ENCODE measurements at regions not wholly inside any gene's neighbourhood (a gene's known extent, or its start where the extent isn't known, plus 50 kb on each side); places are given as distances from the start of the nearest gene placed in this dataset.

- no peaks in the 10 kb centered on the region for H3K4me1 ChIP-seq (ENCODE audit: control insufficient read depth, insufficient read depth, low read length)
Observed at GRCh38 chr4:115376866-115377265, 263.4 kb upstream of the NDST4 start.

GRCh38 chr4:115374621-115375020 is 261.2 kb upstream of the NDST4 start:
- Histone ChIP-seq H3K4me1 (ENCODE audit: control insufficient read depth, insufficient read depth, low read length) (no peaks in the 10 kb centered on the region), H3K4me3 (ENCODE audit: low read depth, low read length) (no peak overlapping the region), H3K36me3 (ENCODE audit: control insufficient read depth, insufficient read depth, low read length) (no peaks in the 10 kb centered on the region), H3K27me3 (ENCODE audit: control insufficient read depth, insufficient read depth, low read length) (no peaks in the 10 kb centered on the region), H3K9me3 (ENCODE audit: control insufficient read depth, insufficient read depth, low read length) (no peaks in the 10 kb centered on the region), H3K9ac (ENCODE audit: low read depth, low read length) (no peak overlapping the region)

More at GRCh38 chr4:115376866-115377265, 263.4 kb upstream of the NDST4 start:
- Histone ChIP-seq H3K27me3 (ENCODE audit: control insufficient read depth, insufficient read depth, low read length) (no peaks in the 10 kb centered on the region), H3K9me3 (ENCODE audit: control insufficient read depth, insufficient read depth, low read length) (no peaks in the 10 kb centered on the region), H3K9ac (ENCODE audit: low read depth, low read length) (no peak overlapping the region), H3K36me3 (ENCODE audit: control insufficient read depth, insufficient read depth, low read length) (no peaks in the 10 kb centered on the region), H3K4me3 (ENCODE audit: low read depth, low read length) (no peak overlapping the region)

- Histone ChIP-seq H3K36me3 (ENCODE audit: control insufficient read depth, insufficient read depth, low read length) (no peaks in the 10 kb centered on the region), H3K4me1 (ENCODE audit: control insufficient read depth, insufficient read depth, low read length) (no peaks in the 10 kb centered on the region), H3K9ac (ENCODE audit: low read depth, low read length) (no peak overlapping the region), H3K27me3 (ENCODE audit: control insufficient read depth, insufficient read depth, low read length) (no peaks in the 10 kb centered on the region), H3K4me3 (ENCODE audit: low read depth, low read length) (no peak overlapping the region), H3K9me3 (ENCODE audit: control insufficient read depth, insufficient read depth, low read length) (no peaks in the 10 kb centered on the region)
Observed at GRCh38 chr4:115370490-115370889, 257.1 kb upstream of the NDST4 start.

GRCh38 chr4:115370012-115370411 is 256.6 kb upstream of the NDST4 start:
- Histone ChIP-seq H3K9ac (ENCODE audit: low read depth, low read length) (no peak overlapping the region), H3K4me3 (ENCODE audit: low read depth, low read length) (no peak overlapping the region), H3K9me3 (ENCODE audit: control insufficient read depth, insufficient read depth, low read length) (no peaks in the 10 kb centered on the region), H3K27me3 (ENCODE audit: control insufficient read depth, insufficient read depth, low read length) (no peaks in the 10 kb centered on the region), H3K36me3 (ENCODE audit: control insufficient read depth, insufficient read depth, low read length) (no peaks in the 10 kb centered on the region), H3K4me1 (ENCODE audit: control insufficient read depth, insufficient read depth, low read length) (no peaks in the 10 kb centered on the region)

- Histone ChIP-seq H3K36me3 (ENCODE audit: control insufficient read depth, insufficient read depth, low read length) (no peaks in the 10 kb centered on the region), H3K4me1 (ENCODE audit: control insufficient read depth, insufficient read depth, low read length) (no peaks in the 10 kb centered on the region), H3K9ac (ENCODE audit: low read depth, low read length) (no peak overlapping the region), H3K9me3 (ENCODE audit: control insufficient read depth, insufficient read depth, low read length) (no peaks in the 10 kb centered on the region), H3K4me3 (ENCODE audit: low read depth, low read length) (no peak overlapping the region), H3K27me3 (ENCODE audit: control insufficient read depth, insufficient read depth, low read length) (no peaks in the 10 kb centered on the region)
Observed at GRCh38 chr4:115366390-115366789, 253.0 kb upstream of the NDST4 start.

GRCh38 chr4:115365185-115365584 is 251.8 kb upstream of the NDST4 start:
- Histone ChIP-seq H3K36me3 (ENCODE audit: control insufficient read depth, insufficient read depth, low read length) (no peaks in the 10 kb centered on the region), H3K9ac (ENCODE audit: low read depth, low read length) (no peak overlapping the region), H3K4me1 (ENCODE audit: control insufficient read depth, insufficient read depth, low read length) (no peaks in the 10 kb centered on the region), H3K27me3 (ENCODE audit: control insufficient read depth, insufficient read depth, low read length) (no peaks in the 10 kb centered on the region), H3K4me3 (ENCODE audit: low read depth, low read length) (no peak overlapping the region), H3K9me3 (ENCODE audit: control insufficient read depth, insufficient read depth, low read length) (no peaks in the 10 kb centered on the region)

DNA sequence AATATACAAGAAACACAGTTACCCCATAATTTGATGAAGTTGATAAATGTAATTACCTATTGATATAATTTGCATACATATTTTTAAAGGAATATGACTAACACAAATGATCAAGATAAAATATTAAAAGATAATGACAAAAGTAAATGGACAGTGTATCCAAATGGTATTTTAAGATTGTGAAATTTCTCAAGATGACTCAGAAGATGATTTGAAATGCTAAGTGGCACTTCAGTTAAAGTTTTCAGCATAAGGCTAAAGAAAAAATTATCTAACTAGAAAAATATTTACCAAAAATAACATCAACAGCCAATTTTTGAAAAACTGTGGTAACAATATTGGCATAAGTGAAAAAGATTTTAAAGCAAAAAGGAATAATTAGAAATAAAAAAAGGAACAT is 248.4 kb upstream of the NDST4 start:
- no peaks in the 10 kb centered on the region for H3K27me3 ChIP-seq (ENCODE audit: control insufficient read depth, insufficient read depth, low read length)
- no peaks in the 10 kb centered on the region for H3K4me1 ChIP-seq (ENCODE audit: control insufficient read depth, insufficient read depth, low read length)
- H3K36me3 ChIP-seq (ENCODE audit: control insufficient read depth, insufficient read depth, low read length) = no peaks in the 10 kb centered on the region
- H3K9ac ChIP-seq (ENCODE audit: low read depth, low read length) = no peak overlapping the region
- no peak overlapping the region for H3K4me3 ChIP-seq (ENCODE audit: low read depth, low read length)
- H3K9me3 ChIP-seq (ENCODE audit: control insufficient read depth, insufficient read depth, low read length) = no peaks in the 10 kb centered on the region

- H3K9me3 ChIP-seq (ENCODE audit: control insufficient read depth, insufficient read depth, low read length) = no peaks in the 10 kb centered on the region
- no peaks in the 10 kb centered on the region for H3K36me3 ChIP-seq (ENCODE audit: control insufficient read depth, insufficient read depth, low read length)
- H3K27me3 ChIP-seq (ENCODE audit: control insufficient read depth, insufficient read depth, low read length) = no peaks in the 10 kb centered on the region
- no peak overlapping the region for H3K4me3 ChIP-seq (ENCODE audit: low read depth, low read length)
- no peaks in the 10 kb centered on the region for H3K4me1 ChIP-seq (ENCODE audit: control insufficient read depth, insufficient read depth, low read length)
- H3K9ac ChIP-seq (ENCODE audit: low read depth, low read length) = no peak overlapping the region
Observed at GRCh38 chr4:115360431-115360830, 247.0 kb upstream of the NDST4 start.

GRCh38 chr4:115357776-115358175 is 244.4 kb upstream of the NDST4 start:
- no peaks in the 10 kb centered on the region for H3K27me3 ChIP-seq (ENCODE audit: control insufficient read depth, insufficient read depth, low read length)
- no peaks in the 10 kb centered on the region for H3K9me3 ChIP-seq (ENCODE audit: control insufficient read depth, insufficient read depth, low read length)
- H3K4me1 ChIP-seq (ENCODE audit: control insufficient read depth, insufficient read depth, low read length) = no peaks in the 10 kb centered on the region
- no peaks in the 10 kb centered on the region for H3K36me3 ChIP-seq (ENCODE audit: control insufficient read depth, insufficient read depth, low read length)
- no peak overlapping the region for H3K9ac ChIP-seq (ENCODE audit: low read depth, low read length)
- no peak overlapping the region for H3K4me3 ChIP-seq (ENCODE audit: low read depth, low read length)

- Histone ChIP-seq H3K9me3 (ENCODE audit: control insufficient read depth, insufficient read depth, low read length) (no peaks in the 10 kb centered on the region), H3K4me3 (ENCODE audit: low read depth, low read length) (no peak overlapping the region), H3K36me3 (ENCODE audit: control insufficient read depth, insufficient read depth, low read length) (no peaks in the 10 kb centered on the region), H3K4me1 (ENCODE audit: control insufficient read depth, insufficient read depth, low read length) (no peaks in the 10 kb centered on the region), H3K27me3 (ENCODE audit: control insufficient read depth, insufficient read depth, low read length) (no peaks in the 10 kb centered on the region), H3K9ac (ENCODE audit: low read depth, low read length) (no peak overlapping the region)
Observed at GRCh38 chr4:115356176-115356575, 242.8 kb upstream of the NDST4 start.

- no peak overlapping the region for H3K4me3 ChIP-seq (ENCODE audit: low read depth, low read length)
- no peaks in the 10 kb centered on the region for H3K27me3 ChIP-seq (ENCODE audit: control insufficient read depth, insufficient read depth, low read length)
- H3K9ac ChIP-seq (ENCODE audit: low read depth, low read length) = no peak overlapping the region
- H3K9me3 ChIP-seq (ENCODE audit: control insufficient read depth, insufficient read depth, low read length) = no peaks in the 10 kb centered on the region
- no peaks in the 10 kb centered on the region for H3K4me1 ChIP-seq (ENCODE audit: control insufficient read depth, insufficient read depth, low read length)
- H3K36me3 ChIP-seq (ENCODE audit: control insufficient read depth, insufficient read depth, low read length) = no peaks in the 10 kb centered on the region
Observed at GRCh38 chr4:115355329-115355728, 241.9 kb upstream of the NDST4 start.

DNA sequence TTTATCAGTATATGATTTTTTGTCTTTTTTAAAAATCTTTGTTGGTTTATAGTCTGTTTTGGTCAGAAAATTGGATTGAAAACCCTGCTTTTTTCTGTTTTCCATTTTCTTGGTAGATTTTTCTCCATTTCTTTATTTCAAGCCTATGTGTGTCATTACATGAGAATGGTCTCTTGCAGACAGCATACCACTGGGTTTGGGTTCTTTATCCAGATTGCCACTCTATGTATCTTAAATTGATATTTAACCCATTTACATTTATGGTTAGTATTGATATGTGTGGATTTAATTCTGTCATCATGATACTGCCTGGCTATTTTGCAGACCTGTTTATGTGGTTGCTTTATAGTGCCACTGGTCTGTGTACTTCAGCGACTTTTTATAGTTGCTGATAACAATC is 239.9 kb upstream of the NDST4 start:
- Histone ChIP-seq H3K4me1 (ENCODE audit: control insufficient read depth, insufficient read depth, low read length) (no peaks in the 10 kb centered on the region), H3K9ac (ENCODE audit: low read depth, low read length) (no peak overlapping the region), H3K9me3 (ENCODE audit: control insufficient read depth, insufficient read depth, low read length) (no peaks in the 10 kb centered on the region), H3K27me3 (ENCODE audit: control insufficient read depth, insufficient read depth, low read length) (no peaks in the 10 kb centered on the region), H3K36me3 (ENCODE audit: control insufficient read depth, insufficient read depth, low read length) (no peaks in the 10 kb centered on the region), H3K4me3 (ENCODE audit: low read depth, low read length) (no peak overlapping the region)

GRCh38 chr4:115343171-115343570 is 229.8 kb upstream of the NDST4 start:
- Histone ChIP-seq H3K36me3 (ENCODE audit: control insufficient read depth, insufficient read depth, low read length) (no peaks in the 10 kb centered on the region), H3K4me3 (ENCODE audit: low read depth, low read length) (no peak overlapping the region), H3K9ac (ENCODE audit: low read depth, low read length) (no peak overlapping the region), H3K9me3 (ENCODE audit: control insufficient read depth, insufficient read depth, low read length) (no peaks in the 10 kb centered on the region), H3K27me3 (ENCODE audit: control insufficient read depth, insufficient read depth, low read length) (no peaks in the 10 kb centered on the region), H3K4me1 (ENCODE audit: control insufficient read depth, insufficient read depth, low read length) (no peaks in the 10 kb centered on the region)

All from iPS-15b (cell line).